Heart left ventricle (tissue), 13 donors: ENCODE measurements at regions not wholly inside any gene's neighbourhood (a gene's known extent, or its start where the extent isn't known, plus 50 kb on each side); places are given as distances from the start of the nearest gene placed in this dataset.

Source experiments
- POLR2A ChIP-seq, 2 donors: fragments of 450-650 bp; IDR thresholded peaks; one replicate each; pipeline ENCODE4 v1.6.1; 2017; ENCODE audit warnings: antibody characterized with exemption in 2 of 2, mild to moderate bottlenecking in 2 of 2, moderate library complexity in 2 of 2
- TF ChIP-seq, protein P1 (sequence below), 12 donors: fragments of 200-600 bp; sonication (generic) in 4 of 12; IDR thresholded peaks; one replicate each; pipeline versions ENCODE4 v1.5.0 to v1.8.0; 2018 to 2022; ENCODE audit warnings: antibody characterized with exemption in 12 of 12, mild to moderate bottlenecking in 5 of 12
- donor health status: ischemic (EF 13 %, LVEDD 7.1; RV severe dilation, severe dysfunction).
- donor health status: DM: no; HTN: yes; CAD: no.
- donor health status: DM: no; HTN: no; CAD: no.
- donor health status: ischemic (EF 25% LVEDD 6.9; RV normal size, moderate dysfunction).
- donor health status: ischemic (EF 25% LVEDD 5.7; RV mildly dilated, moderate dysfunction).
- donor health status: ischemic (EF 35%, LVEDD 5.7; RV mildly dilated, moderate dysfunction).
- donor health status: nonischemic (EF 11% LVEDD 7.7; RV severe dilation, severe dysfunction).
- donor health status: DM: yes; HTN: yes; CAD: no.
- donor health status: PGD.
- donor health status: ischemic (EF 29% LVEDD 5.4; RV normal size, mild dysfunction).
- donor health status: nonischemic (EF 23%, LVEDD 6.1; RV moderate dilation, normal function).

DNA sequence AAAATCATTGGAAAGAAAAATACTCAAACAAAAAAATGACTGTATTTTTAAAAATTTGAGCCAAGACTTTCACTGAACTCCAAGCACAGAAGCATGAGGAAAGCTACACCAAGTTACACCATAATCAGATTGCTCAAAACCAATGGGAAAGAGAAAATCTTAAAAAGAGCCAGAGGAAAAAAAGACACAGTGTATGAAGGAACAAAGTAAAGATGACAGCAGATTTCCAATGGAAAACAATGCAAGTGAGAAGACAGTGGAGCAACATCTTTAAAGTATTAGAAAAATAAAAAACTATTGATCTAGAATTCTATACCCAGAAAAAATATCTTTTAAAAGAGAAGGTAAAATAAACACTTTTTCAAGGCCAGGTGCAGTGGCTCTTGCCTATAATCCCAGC, 147.8 kb upstream of the ZBTB40 start:
- TF ChIP-seq, protein P1, sequence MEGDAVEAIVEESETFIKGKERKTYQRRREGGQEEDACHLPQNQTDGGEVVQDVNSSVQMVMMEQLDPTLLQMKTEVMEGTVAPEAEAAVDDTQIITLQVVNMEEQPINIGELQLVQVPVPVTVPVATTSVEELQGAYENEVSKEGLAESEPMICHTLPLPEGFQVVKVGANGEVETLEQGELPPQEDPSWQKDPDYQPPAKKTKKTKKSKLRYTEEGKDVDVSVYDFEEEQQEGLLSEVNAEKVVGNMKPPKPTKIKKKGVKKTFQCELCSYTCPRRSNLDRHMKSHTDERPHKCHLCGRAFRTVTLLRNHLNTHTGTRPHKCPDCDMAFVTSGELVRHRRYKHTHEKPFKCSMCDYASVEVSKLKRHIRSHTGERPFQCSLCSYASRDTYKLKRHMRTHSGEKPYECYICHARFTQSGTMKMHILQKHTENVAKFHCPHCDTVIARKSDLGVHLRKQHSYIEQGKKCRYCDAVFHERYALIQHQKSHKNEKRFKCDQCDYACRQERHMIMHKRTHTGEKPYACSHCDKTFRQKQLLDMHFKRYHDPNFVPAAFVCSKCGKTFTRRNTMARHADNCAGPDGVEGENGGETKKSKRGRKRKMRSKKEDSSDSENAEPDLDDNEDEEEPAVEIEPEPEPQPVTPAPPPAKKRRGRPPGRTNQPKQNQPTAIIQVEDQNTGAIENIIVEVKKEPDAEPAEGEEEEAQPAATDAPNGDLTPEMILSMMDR (IDR thresholded peaks at IDR 0.05), result no peak
- TF ChIP-seq POLR2A (IDR thresholded peaks at IDR 0.05), result no peak
